Testis (tissue), 2 donors: ENCODE measurements at regions not wholly inside any gene's neighbourhood (a gene's known extent, or its start where the extent isn't known, plus 50 kb on each side); places are given as distances from the start of the nearest gene placed in this dataset.

ENCODE experiments used
- POLR2A ChIP-seq: fragments of 450-650 bp; IDR thresholded peaks from one replicate; pipeline ENCODE4 v1.6.1; 2017; ENCODE audit warnings: antibody characterized with exemption, mild to moderate bottlenecking, moderate library complexity
- TF ChIP-seq, protein P1 (sequence below), 3 experiments: fragments of 450-650 bp in 2 of 3; fragments of 200-600 bp in 1 of 3; sonication (generic) in 1 of 3; IDR thresholded peaks; one replicate each; pipeline ENCODE4 v1.5.1; 2016 to 2019; ENCODE audit warnings: antibody characterized with exemption in 3 of 3, mild to moderate bottlenecking in 2 of 3, moderate library complexity in 1 of 3

DNA sequence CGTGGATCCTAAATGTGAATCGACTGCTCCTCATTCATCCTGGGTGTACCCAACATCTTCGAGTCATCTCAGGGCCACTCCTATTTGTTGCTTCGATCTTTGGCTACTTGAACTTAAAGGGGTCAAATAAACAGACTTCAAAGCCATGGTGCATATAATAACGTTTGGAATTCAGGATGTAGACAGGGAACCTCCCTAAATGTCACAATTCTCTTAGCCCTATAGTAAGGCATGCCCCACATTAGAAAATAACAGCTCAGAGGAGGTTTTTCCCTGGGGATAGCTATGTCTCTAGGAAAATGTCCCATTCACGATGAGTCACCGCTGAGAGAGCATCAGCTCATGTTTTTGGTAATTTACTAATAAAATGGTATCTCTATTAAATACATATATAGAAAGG lies 54.8 kb upstream of the BMP6 start:
- no peak for TF ChIP-seq POLR2A
- TF ChIP-seq, protein P1, sequence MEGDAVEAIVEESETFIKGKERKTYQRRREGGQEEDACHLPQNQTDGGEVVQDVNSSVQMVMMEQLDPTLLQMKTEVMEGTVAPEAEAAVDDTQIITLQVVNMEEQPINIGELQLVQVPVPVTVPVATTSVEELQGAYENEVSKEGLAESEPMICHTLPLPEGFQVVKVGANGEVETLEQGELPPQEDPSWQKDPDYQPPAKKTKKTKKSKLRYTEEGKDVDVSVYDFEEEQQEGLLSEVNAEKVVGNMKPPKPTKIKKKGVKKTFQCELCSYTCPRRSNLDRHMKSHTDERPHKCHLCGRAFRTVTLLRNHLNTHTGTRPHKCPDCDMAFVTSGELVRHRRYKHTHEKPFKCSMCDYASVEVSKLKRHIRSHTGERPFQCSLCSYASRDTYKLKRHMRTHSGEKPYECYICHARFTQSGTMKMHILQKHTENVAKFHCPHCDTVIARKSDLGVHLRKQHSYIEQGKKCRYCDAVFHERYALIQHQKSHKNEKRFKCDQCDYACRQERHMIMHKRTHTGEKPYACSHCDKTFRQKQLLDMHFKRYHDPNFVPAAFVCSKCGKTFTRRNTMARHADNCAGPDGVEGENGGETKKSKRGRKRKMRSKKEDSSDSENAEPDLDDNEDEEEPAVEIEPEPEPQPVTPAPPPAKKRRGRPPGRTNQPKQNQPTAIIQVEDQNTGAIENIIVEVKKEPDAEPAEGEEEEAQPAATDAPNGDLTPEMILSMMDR (IDR thresholded peaks at IDR 0.05): no peak
